Caco-2 (cell line): ENCODE measurements at regions not wholly inside any gene's neighbourhood (a gene's known extent, or its start where the extent isn't known, plus 50 kb on each side); places are given as distances from the start of the nearest gene placed in this dataset.

Source experiments
- BruUV-seq: library from RNA; stranded (reverse); fragments of 400-500 nt; replicated peaks from 2 replicates; lab custom pipeline; 2021; lab: Mats Ljungman, UMichigan
- CTCF ChIA-PET: fragments of 300-600 bp; sonication (Branson Sonifier 250); formaldehyde crosslinking; loops from one replicate; lab custom pipeline; 2022; ENCODE audit warnings: antibody characterized with exemption; lab: Charles Lee
- POLR2A ChIA-PET: fragments of 300-600 bp; sonication (Branson Sonifier 250); formaldehyde crosslinking; loops from one replicate; lab custom pipeline; 2022; ENCODE audit warnings: antibody characterized with exemption; lab: Charles Lee
- DNase-seq, 2 experiments: peaks; one replicate each; pipeline versions ENCODE4 v3.0.0 to v3.0.0-alpha.2; 2020 to 2022
- H3K27me3 ChIP-seq: replicated peaks from 2 replicates; pipeline ENCODE4 v1.6.0; 2011; ENCODE audit warnings: low read length; ENCODE audit not compliant: control insufficient read depth, insufficient read depth
- H3K36me3 ChIP-seq: 2 replicates; pipeline ENCODE4 v1.5.1; 2011; ENCODE audit warnings: low read length; ENCODE audit not compliant: control insufficient read depth, insufficient read depth
- H3K4me1 ChIP-seq: fragments of 250-450 bp; sonication (Bioruptor Pico); 2 replicates; pipeline ENCODE4 v1.5.1; 2020; ENCODE audit warnings: mild to moderate bottlenecking
- H3K4me3 ChIP-seq: 2 replicates; pipeline ENCODE4 v1.5.1; 2011; ENCODE audit warnings: low read depth, mild to moderate bottlenecking, control low read depth, low read length
- H3K9me3 ChIP-seq: fragments of 250-450 bp; sonication (Bioruptor Pico); 2 replicates; pipeline ENCODE4 v1.5.1; 2020; ENCODE audit warnings: mild to moderate bottlenecking, moderate library complexity
- H3K27ac Mint-ChIP-seq: one replicate; pipeline ENCODE4 v1.8.0; 2022; ENCODE audit warnings: mixed read lengths; ENCODE audit not compliant: unreplicated experiment
- H3K27me3 Mint-ChIP-seq: one replicate; pipeline ENCODE4 v1.8.0; 2022; ENCODE audit warnings: mixed read lengths; ENCODE audit not compliant: insufficient read depth, unreplicated experiment
- H3K36me3 Mint-ChIP-seq: one replicate; pipeline ENCODE4 v1.8.0; 2022; ENCODE audit warnings: mild to moderate bottlenecking, mixed read lengths; ENCODE audit not compliant: insufficient read depth, unreplicated experiment
- H3K4me1 Mint-ChIP-seq: one replicate; pipeline ENCODE4 v1.8.0; 2022; ENCODE audit warnings: low read depth, mixed read lengths; ENCODE audit not compliant: unreplicated experiment
- H3K4me3 Mint-ChIP-seq: one replicate; pipeline ENCODE4 v1.8.0; 2022; ENCODE audit warnings: mild to moderate bottlenecking, moderate library complexity, mixed read lengths; ENCODE audit not compliant: unreplicated experiment
- H3K9me3 Mint-ChIP-seq: one replicate; pipeline ENCODE4 v1.8.0; 2022; ENCODE audit warnings: mixed read lengths; ENCODE audit not compliant: unreplicated experiment
- CTCF ChIP-seq, 2 experiments: fragments of 200-600 bp in 1 of 2; IDR thresholded peaks; 1 replicate in 1 of 2; 2 replicates in 1 of 2; pipeline versions ENCODE4 v1.5.1 to v1.8.0; 2011 to 2022; ENCODE audit warnings: antibody characterized with exemption in 1 of 2, control low read depth in 1 of 2, inconsistent platforms in 1 of 2, low read depth in 1 of 2, low read length in 1 of 2, mild to moderate bottlenecking in 1 of 2, moderate library complexity in 1 of 2; ENCODE audit not compliant: insufficient read depth in 1 of 2, severe bottlenecking in 1 of 2, unreplicated experiment in 1 of 2
- intact Hi-C: fragments of 100-400 bp; cut with micrococcal nuclease; formaldehyde crosslinking; loops from one replicate; pipeline ENCODE4 v1.10.0; 2022; ENCODE audit not compliant: unreplicated experiment

GRCh38 chr2:198720266-198720665, 737.5 kb downstream of the SATB2 start:
- Histone ChIP-seq H3K27me3 (no peaks in the 10 kb centered on the region), H3K36me3 (no peaks in the 10 kb centered on the region), H3K9me3 (no peaks in the 10 kb centered on the region), H3K4me3 (no peak overlapping the region), H3K4me1 (no peaks in the 10 kb centered on the region)
- intact Hi-C loops, result no loop called here
- CTCF ChIA-PET, result no interaction called here
- BruUV-seq, result no TSS peak
- no peak for TF ChIP-seq CTCF (IDR thresholded peaks at IDR 0.05; ENCODE audit: insufficient read depth in 1 of 2, low read depth in 1 of 2, low read length in 1 of 2, severe bottlenecking in 1 of 2, unreplicated experiment in 1 of 2)
- Mint-ChIP-seq H3K27me3 (peaks cover 4% of the 10 kb centered on the region), H3K9me3 (no peaks in the 10 kb centered on the region), H3K4me1 (no peaks in the 10 kb centered on the region), H3K4me3 (no peak overlapping the region), H3K36me3 (no peaks in the 10 kb centered on the region), H3K27ac (no peak overlapping the region)
- DNase-seq, result no peak
- POLR2A ChIA-PET, result no interaction called here

GRCh38 chr2:198717451-198717850, 740.3 kb downstream of the SATB2 start:
- Mint-ChIP-seq H3K27me3 (peaks cover 4% of the 10 kb centered on the region), H3K9me3 (no peaks in the 10 kb centered on the region), H3K27ac (no peak overlapping the region), H3K36me3 (no peaks in the 10 kb centered on the region), H3K4me1 (no peaks in the 10 kb centered on the region), H3K4me3 (no peak overlapping the region)
- H3K4me3 ChIP-seq, result no peak overlapping the region
- peak in 1 of 2 experiments; percentile 37 for DNase-seq
- no peaks in the 10 kb centered on the region for H3K27me3 ChIP-seq
- H3K4me1 ChIP-seq, result no peaks in the 10 kb centered on the region
- peak; percentile 5 to 10 for TF ChIP-seq CTCF (IDR thresholded peaks at IDR 0.05; ENCODE audit: insufficient read depth in 1 of 2, low read depth in 1 of 2, low read length in 1 of 2, severe bottlenecking in 1 of 2, unreplicated experiment in 1 of 2)
- BruUV-seq, result no TSS peak
- ChIA-PET POLR2A (no interaction called here), CTCF (no interaction called here)
- no peaks in the 10 kb centered on the region for H3K36me3 ChIP-seq
- intact Hi-C loops, result no loop called here
- H3K9me3 ChIP-seq, result no peaks in the 10 kb centered on the region

- Mint-ChIP-seq H3K36me3 (no peaks in the 10 kb centered on the region), H3K27ac (no peak overlapping the region), H3K4me1 (no peaks in the 10 kb centered on the region), H3K4me3 (no peak overlapping the region), H3K9me3 (no peaks in the 10 kb centered on the region), H3K27me3 (peaks cover 4% of the 10 kb centered on the region)
- no peaks in the 10 kb centered on the region for H3K27me3 ChIP-seq
- DNase-seq, result no peak
- no TSS peak for BruUV-seq
- H3K36me3 ChIP-seq, result no peaks in the 10 kb centered on the region
- CTCF ChIA-PET, result no interaction called here
- intact Hi-C loops, result no loop called here
- H3K9me3 ChIP-seq, result no peaks in the 10 kb centered on the region
- no peak for TF ChIP-seq CTCF (IDR thresholded peaks at IDR 0.05; ENCODE audit: insufficient read depth in 1 of 2, low read depth in 1 of 2, low read length in 1 of 2, severe bottlenecking in 1 of 2, unreplicated experiment in 1 of 2)
- no peak overlapping the region for H3K4me3 ChIP-seq
- no peaks in the 10 kb centered on the region for H3K4me1 ChIP-seq
- POLR2A ChIA-PET, result no interaction called here
Observed at GRCh38 chr2:198715302-198715835, 742.4 kb downstream of the SATB2 start.
